Chondrocyte (in vitro differentiated cells): ENCODE measurements at regions not wholly inside any gene's neighbourhood (a gene's known extent, or its start where the extent isn't known, plus 50 kb on each side); places are given as distances from the start of the nearest gene placed in this dataset.

ENCODE experiments used
- DNase-seq: peaks from one replicate; pipeline ENCODE4 v3.0.0; 2021; ENCODE audit warnings: mixed read lengths, low spot score
- H3K27ac Mint-ChIP-seq: one replicate; pipeline ENCODE4 v1.8.0; 2021; ENCODE audit warnings: mild to moderate bottlenecking, moderate library complexity, mixed read lengths; ENCODE audit not compliant: unreplicated experiment
- H3K27me3 Mint-ChIP-seq: 2 replicates; pipeline ENCODE4 v1.8.0; 2021; ENCODE audit warnings: low read depth, mixed read lengths
- H3K36me3 Mint-ChIP-seq: 2 replicates; pipeline ENCODE4 v1.8.0; 2021; ENCODE audit warnings: low read depth, mixed read lengths
- H3K4me1 Mint-ChIP-seq: 2 replicates; pipeline ENCODE4 v1.8.0; 2021; ENCODE audit warnings: low read depth, mild to moderate bottlenecking, mixed read lengths
- H3K4me3 Mint-ChIP-seq: one replicate; pipeline ENCODE4 v1.8.0; 2021; ENCODE audit warnings: mild to moderate bottlenecking, moderate library complexity, mixed read lengths; ENCODE audit not compliant: unreplicated experiment
- H3K9me3 Mint-ChIP-seq: 2 replicates; pipeline ENCODE4 v1.8.0; 2021; ENCODE audit warnings: low read depth, mixed read lengths
- TF ChIP-seq, protein P1 (sequence below): fragments of 200-600 bp; sonication (generic); IDR thresholded peaks from 2 replicates; pipeline ENCODE4 v1.5.0; 2021; ENCODE audit warnings: antibody characterized with exemption, mild to moderate bottlenecking, moderate library complexity

DNA sequence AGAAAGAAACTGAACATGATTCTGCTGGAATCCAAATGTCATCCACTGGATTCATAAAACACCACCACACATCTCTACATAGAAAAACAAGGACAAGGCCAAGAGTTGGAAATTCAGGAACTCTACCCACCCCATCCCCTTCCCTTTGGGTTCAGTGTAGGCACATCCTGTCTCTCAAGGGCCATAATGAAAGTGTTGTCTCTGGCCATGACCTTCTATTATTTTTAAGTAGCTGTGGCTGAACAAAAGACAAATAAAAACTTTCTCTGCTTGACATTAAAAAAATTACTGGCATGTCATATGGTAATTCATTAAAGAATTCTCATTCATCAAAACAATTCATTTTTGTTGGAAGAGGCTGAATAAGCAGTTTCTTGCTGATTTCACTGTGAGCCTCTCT is 54.9 kb upstream of the ZBTB18 start:
- TF ChIP-seq, protein P1, sequence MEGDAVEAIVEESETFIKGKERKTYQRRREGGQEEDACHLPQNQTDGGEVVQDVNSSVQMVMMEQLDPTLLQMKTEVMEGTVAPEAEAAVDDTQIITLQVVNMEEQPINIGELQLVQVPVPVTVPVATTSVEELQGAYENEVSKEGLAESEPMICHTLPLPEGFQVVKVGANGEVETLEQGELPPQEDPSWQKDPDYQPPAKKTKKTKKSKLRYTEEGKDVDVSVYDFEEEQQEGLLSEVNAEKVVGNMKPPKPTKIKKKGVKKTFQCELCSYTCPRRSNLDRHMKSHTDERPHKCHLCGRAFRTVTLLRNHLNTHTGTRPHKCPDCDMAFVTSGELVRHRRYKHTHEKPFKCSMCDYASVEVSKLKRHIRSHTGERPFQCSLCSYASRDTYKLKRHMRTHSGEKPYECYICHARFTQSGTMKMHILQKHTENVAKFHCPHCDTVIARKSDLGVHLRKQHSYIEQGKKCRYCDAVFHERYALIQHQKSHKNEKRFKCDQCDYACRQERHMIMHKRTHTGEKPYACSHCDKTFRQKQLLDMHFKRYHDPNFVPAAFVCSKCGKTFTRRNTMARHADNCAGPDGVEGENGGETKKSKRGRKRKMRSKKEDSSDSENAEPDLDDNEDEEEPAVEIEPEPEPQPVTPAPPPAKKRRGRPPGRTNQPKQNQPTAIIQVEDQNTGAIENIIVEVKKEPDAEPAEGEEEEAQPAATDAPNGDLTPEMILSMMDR = no peak
- no peaks in the 10 kb centered on the region for H3K4me1 Mint-ChIP-seq
- H3K36me3 Mint-ChIP-seq = no peaks in the 10 kb centered on the region
- no peaks in the 10 kb centered on the region for H3K9me3 Mint-ChIP-seq
- no peak overlapping the region for H3K27ac Mint-ChIP-seq
- H3K27me3 Mint-ChIP-seq = no peaks in the 10 kb centered on the region
- H3K4me3 Mint-ChIP-seq = no peak overlapping the region
- DNase-seq = no peak

DNA sequence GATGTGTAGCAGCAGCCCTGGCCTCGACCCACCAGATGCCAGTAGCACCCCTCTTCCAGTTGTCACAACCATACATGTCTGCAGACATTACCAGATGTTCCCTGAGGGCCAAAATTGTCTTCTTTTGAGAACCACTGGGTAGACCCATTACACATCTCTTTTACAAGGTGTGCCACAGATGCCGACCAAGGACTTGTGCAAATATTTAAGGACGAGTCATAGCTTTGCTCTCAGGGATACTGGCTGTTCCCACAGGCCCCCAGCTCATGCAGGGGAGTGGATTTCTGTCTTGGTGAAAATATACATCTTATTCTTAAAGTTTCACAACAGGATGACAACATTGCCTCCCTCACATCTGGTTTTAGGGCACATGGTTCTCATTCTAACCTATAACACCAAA is 59.4 kb upstream of the ZBTB18 start:
- TF ChIP-seq, protein P1 = no peak
- Mint-ChIP-seq H3K4me1 (no peaks in the 10 kb centered on the region), H3K9me3 (peaks cover 5% of the 10 kb centered on the region), H3K4me3 (no peak overlapping the region), H3K36me3 (peaks cover 2% of the 10 kb centered on the region), H3K27ac (no peak overlapping the region), H3K27me3 (no peaks in the 10 kb centered on the region)
- DNase-seq = no peak

DNA sequence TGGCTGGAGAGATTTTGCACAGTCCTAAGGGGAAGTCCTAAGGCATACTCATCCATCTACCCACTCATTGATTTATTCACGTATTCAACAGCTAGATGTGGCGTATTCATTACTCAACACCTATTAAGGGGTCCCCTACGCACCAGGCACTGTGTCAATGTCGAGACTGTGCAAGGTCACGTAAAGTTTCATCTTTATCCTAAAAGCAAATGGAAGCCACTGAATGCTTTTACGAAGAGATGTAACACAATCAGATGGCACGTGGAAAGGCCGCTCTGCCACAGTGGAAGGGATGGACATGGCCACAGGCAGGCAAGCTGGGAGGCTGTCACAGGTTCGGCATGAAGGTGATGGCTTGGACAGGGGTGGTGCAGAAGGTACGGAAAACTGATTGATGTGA is 66.3 kb upstream of the ZBTB18 start:
- Mint-ChIP-seq H3K27me3 (no peaks in the 10 kb centered on the region), H3K4me1 (no peaks in the 10 kb centered on the region), H3K27ac (no peak overlapping the region), H3K36me3 (no peaks in the 10 kb centered on the region), H3K9me3 (peaks cover 10% of the 10 kb centered on the region), H3K4me3 (no peak overlapping the region)
- no peak for DNase-seq
- TF ChIP-seq, protein P1 = no peak

DNA sequence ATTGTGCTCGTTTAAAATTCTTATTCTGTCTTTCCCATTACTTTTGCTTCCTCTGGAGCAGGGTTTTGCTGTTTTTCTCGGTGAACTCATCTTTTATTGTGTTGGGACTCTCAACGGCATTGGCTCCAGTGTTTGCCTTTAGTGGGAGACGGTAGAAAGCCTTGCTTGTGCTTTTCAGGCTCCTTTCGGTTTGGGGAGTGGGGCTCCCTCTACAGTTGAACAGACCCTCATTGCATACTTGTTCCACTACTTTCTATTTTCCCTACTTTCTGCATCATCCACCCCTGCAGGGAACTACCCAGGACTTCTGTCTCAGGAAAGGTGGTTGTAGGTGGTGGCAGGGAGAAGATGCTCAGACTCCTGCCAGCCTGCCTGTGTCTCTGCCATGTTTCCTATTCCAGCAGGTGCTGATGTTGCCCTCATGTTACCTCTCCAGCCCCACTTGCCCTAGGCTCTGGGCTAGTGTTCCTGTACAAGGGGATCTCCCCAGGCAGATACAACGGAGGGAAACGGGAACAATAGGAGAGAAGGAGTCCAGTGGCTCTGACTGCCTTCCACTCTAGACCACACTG is 68.5 kb upstream of the ZBTB18 start:
- H3K9me3 Mint-ChIP-seq = peaks cover 9% of the 10 kb centered on the region
- no peaks in the 10 kb centered on the region for H3K27me3 Mint-ChIP-seq
- DNase-seq = no peak
- no peak overlapping the region for H3K27ac Mint-ChIP-seq
- H3K4me1 Mint-ChIP-seq = peaks cover 5% of the 10 kb centered on the region
- no peak overlapping the region for H3K4me3 Mint-ChIP-seq
- TF ChIP-seq, protein P1 = peak; percentile 24
- H3K36me3 Mint-ChIP-seq = no peaks in the 10 kb centered on the region

DNA sequence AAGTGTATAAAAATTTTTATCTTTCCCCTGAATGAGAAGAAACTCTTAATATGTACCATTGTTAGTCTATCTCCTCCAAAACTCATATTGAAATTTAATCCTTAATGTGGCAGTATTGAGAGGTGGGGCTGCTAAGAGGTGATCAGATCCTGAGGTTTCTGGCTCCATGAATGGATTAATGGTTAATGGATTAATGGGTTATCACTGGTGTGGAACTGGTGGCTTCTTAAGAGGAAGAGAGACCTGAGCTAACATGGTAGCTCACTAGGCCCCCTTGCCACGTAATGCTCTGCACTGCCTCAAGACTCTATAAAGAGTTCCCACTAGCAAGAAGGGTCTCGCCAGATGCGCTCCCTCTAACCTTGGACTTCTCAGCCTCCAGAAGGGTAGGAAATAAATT is 70.6 kb upstream of the ZBTB18 start:
- no peaks in the 10 kb centered on the region for H3K27me3 Mint-ChIP-seq
- no peak for DNase-seq
- peaks cover 5% of the 10 kb centered on the region for H3K9me3 Mint-ChIP-seq
- peaks cover 20% of the 10 kb centered on the region for H3K4me1 Mint-ChIP-seq
- H3K27ac Mint-ChIP-seq = no peak overlapping the region
- H3K36me3 Mint-ChIP-seq = no peaks in the 10 kb centered on the region
- TF ChIP-seq, protein P1 = no peak
- no peak overlapping the region for H3K4me3 Mint-ChIP-seq
